Anterior cingulate cortex (tissue), 58 donors: ENCODE measurements at regions not wholly inside any gene's neighbourhood (a gene's known extent, or its start where the extent isn't known, plus 50 kb on each side); places are given as distances from the start of the nearest gene placed in this dataset.
"Not testable (repeated sequence)": the region's sequence is repeated elsewhere in the genome, so short reads cannot be mapped to it uniquely, and the experiment has no call there.

ENCODE experiments used
- DNase-seq, 58 donors: peaks; one replicate each; lab custom pipeline; 2025; lab: John Stamatoyannopoulos, UW

DNA sequence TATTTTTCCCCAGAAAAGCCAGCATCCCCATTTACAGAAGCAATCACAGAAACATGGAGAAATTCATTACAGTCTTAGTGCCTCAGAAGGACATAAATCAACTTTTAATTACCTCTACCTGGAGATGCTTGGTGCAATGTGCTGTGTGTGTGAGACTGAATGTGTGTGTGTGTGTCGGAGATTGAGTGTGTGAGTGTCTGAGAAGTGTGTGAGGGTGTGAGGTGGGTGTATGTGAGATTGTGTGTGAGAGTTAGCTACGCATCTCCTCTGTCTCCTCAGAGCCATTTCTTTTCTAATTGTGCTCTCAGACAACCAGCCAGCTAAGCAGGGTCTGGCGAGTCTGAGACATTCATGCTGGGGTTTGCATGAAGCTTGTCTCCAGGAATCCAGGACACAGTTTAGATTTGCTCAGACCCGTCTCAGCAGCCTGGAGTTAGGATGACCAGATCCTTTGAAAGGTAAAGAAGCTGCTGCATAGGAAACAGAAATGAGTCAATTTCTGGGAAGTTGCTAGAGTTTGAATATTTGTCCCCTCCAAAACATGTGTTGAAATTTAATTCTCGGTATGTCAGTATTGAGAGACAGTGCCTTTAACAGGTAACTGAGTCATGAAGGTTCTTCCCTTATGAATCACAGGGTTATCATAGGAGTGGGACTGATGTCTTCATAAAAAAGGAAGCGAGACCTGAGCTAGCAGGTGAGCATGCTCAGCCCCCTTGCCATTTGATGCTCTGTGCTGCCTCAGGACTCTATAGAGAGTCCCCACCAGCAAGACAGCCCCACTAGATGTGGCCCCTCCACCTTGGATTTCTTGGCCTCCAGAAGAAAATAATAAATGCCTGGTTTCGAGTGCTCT lies 199.0 kb upstream of the PLGLB2 start:
- not testable (repeated sequence) for DNase-seq

DNA sequence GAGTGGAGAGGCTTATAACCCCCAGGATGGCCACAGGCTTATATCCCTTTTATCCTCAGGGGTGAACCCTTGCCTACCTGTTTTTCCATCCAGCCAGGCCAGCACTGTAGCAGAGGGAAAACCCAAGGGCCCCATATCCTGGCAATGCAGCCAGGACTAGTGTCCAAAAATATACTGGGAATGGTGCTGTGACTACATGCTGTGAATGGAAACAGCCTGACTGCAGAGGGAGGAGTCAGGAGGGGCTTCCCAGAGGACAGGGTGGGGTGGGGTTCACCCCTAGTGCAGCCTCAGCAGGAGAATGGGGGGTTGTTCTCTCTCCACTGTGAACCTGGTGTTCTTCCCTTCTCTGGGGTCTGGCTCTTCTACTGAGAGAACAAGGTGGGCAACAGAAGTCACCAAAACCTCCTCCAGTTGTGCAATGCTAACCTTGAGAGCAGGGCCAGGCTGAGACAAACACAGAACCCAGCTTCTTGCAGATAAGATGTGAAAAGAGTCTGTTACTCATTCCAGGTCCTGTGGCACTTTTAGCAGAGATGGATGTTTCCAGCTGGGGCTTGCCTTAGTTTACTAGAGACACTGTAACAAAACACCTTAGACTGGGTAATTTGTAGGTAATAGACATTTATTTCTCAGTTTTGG lies 198.2 kb upstream of the PLGLB2 start:
- DNase-seq: not testable (repeated sequence)

DNA sequence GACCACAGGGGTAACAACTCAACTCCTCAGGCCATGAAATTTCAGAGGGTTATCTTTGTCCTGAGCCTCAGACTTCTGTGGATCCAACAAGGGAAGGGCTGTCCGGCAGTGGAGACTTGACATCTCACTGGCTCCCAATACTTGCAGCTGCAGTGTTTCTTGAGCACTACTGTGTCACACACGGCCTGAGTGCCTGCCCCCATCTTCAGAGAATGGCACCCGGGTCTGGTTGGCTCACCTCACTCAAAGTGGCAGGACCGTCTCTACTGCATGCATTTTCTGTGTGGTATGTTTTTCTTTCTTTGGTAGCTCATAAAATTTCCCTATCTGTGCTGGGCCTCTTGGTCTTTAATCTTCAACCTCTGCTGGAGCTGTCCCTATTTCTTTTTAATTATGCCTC lies 193.2 kb upstream of the PLGLB2 start:
- DNase-seq: not testable (repeated sequence)

DNA sequence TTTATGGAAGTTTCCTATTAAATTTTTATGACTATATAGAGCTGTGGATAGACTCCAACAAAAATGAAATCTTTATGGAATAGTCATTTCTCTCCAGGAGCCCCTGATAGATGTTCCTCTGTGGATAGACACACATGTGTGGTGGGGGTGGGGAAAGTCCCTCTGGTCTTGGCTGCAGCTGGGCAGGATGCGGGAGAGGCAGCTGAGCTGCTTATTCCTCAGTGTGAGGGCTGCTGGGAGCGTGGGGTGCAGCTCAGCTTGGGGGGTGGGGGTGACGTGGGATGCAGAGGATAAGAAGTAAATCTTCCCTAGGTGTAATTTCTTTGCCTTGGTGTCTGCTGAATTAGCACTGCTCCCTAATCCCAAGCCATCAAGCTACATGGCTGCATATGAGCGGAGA lies 192.8 kb upstream of the PLGLB2 start:
- DNase-seq: not testable (repeated sequence)

DNA sequence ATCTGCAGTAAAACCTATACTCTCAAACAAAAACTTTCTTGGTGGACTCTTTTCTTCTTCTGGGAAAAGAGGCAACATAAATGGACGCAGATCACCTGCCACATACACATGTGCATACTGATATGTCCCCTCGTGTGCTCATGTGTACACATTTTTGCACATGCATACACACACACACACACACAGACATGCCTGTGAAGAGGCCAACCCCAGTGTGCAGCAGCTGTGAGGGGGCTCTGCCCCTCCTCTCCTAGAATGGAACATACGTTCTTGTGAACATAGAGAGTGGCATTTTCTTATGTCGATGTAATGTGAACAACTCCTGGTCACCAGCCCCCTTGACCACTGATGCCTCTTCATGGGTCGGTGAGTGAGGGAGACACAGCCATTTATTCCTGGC lies 188.9 kb upstream of the PLGLB2 start:
- DNase-seq: not testable (repeated sequence)

DNA sequence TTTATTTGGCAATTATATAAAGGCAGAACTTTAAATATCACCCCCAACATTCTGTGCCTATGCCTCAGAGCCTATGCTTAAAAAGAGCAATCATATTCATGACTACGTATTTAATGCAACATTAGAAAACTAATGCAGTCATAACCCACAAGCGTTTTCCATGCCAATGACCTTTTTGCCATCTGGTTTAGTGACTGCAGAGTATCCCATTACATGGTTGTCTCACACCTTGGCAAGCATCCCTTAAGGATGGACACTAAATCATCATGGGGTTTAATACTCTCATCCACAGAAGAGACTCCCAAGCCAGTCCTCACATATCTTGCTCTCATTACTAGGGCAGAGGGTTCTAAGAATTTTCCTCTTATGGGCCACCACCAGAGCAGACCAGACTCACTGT lies 188.2 kb upstream of the PLGLB2 start:
- not testable (repeated sequence) for DNase-seq

DNA sequence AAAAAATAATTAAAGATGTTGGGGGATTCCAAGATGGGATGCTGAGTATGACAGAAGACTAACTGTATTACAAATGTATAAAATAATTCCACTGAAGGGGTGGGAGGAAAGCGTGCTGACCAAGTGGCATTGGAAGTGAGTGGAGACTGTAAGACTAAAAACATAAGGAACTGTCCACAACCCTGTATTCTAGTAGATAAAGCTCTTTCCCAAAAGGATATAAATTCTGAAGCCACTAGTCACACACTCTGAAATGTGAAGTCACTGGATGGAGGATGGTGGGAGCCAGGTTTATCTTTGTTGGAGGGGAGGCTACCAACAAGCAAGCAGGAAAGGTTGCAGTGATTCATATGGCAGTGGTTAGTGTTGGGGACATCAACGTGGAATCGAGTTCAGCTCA lies 182.8 kb upstream of the PLGLB2 start:
- DNase-seq: not testable (repeated sequence)

DNA sequence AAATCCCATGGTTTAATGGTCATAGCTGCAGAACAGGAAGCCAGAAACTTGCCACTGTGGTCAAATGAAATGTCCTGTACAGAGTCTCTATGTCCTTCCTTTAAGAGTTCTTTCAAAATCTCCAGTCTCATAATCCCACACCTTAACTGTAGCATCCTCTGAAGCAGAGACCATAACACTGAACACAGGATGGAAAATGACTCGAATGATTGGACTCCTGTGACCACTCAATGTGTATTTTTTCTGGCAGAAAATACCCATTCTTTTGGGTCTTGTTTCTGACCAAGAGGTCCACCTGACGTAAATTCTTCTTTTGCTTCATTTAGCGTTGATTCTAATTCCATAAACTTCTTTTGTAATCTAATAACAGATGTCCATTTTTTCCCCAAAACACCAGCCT lies 181.4 kb upstream of the PLGLB2 start:
- not testable (repeated sequence) for DNase-seq

DNA sequence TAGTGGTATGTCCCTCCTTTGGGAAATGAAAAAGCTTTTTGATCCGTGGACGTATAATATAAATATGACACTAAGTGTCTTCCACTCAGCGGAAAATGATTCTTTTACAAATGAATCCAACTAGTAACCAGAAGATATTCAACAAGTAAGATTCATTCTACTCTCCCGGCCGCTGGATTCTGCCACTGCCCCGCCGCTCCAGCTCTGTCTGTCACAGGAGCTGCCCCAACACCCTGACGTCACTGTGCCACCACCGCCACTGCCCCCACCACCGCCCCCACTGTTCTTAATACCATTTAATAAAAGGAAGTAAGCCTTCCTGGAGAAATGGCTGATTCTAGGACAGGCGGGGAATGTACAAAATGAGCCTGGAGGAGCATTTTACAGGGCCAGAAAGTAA lies 180.8 kb upstream of the PLGLB2 start:
- not testable (repeated sequence) for DNase-seq

DNA sequence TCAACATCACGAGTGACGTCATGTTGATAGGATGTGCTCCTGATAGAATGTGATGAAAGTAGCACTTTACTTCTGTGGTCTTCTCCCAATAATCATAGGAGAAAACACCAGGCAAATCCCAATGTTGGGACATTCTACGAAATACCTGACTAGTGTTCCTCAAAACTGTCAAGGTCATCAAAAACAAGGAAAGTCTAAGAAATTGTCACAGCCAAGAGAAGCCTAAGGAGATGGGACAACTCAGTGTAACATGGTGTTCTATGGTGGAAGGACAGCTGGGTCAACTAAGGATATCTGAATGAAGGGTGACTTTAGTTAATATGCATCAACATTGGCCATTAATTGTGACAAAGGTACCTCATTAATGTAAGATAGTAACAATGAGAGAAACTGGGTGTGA lies 180.0 kb upstream of the PLGLB2 start:
- DNase-seq: not testable (repeated sequence)

DNA sequence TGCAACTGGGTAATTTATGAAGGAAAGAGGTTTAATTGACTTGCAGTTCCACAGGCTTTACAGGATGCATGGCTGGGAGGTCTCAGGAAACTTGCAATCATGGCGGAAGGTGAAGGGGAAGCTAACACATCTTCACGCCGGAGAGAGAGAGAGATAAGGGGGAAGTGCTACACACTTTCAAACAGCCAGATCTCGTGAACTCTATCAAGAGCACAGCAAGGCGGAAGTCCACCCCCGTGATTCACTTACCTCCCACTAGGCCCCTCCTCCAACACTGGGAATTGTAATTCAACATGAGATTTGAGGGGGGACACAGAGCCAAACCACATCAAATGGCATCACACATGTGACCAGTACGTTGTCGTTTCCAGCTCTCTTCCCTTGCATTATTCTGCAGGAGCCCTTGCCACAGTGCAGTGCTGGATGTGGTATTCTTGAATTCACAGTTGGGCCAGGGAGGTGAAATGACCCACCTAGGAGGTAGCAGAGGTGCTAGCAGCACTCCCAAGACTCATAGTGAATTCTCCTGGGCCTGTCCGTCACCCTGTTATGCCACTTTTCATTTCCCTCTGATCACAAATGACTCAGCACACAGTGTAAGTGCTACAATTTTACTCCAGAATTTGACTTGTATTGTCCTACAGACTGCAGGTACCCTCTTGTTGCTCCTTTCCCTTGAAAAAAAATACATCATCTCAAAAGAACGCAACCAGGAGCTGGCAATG lies 179.2 kb upstream of the PLGLB2 start:
- not testable (repeated sequence) for DNase-seq

DNA sequence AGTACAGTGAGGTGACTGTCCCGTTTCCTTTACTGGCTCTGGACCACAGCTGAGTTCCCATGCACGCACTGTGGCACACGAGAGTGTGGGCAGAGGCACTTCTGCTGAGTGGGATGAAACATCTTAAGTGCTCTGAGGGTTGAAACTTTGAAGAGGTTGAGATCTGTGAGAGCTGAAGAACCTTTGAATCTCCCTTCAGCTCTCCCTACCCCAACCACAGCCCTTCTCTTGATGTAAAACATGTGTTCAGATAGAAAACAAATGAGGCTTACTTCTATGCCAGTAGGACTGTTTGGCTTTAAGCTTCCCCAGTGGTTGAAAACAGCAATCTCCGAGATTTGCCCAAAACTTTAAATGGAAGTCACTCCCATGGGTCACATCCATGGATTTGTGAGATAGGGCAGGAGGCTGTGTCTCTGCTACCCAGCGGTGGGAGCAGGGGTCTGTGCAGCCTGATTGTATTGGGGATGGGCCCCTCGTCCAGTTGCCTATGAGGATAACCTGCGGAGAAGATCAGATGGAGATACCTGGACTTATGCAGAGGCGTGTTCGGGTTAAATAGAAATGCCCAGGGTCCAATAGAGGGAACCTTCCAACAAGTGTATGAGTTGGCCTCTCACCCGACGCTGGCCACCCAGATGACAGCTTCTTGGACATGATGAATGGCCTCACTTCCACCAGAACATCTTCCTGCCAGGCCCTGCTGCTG lies 178.0 kb upstream of the PLGLB2 start:
- not testable (repeated sequence) for DNase-seq

DNA sequence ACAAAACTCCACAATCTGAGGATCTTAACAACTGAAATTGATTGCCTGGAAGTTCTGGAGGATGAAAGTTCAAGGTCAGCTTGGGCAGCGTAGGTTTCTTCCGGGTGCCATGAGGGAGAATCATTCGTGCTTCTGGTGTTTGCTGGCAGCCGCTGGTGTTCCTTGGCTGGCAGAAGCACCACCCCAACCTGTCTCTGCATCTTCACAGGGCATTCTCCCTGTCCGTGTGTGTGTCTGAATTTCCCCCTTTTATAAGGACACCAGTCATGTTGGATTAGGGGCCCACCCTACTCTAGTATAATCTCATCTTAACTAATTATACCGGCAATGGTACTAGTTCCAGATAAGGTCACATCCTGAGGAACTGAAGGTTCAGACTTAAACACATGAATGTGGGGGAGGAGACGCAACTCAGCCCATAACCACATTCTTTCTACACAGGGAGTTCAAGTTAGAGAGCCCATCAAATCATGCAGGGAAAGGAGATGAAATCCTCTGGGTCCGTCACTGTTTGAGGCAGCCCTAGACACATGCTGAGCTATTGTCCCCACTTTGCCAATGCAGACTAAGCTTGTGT lies 175.9 kb upstream of the PLGLB2 start:
- DNase-seq: not testable (repeated sequence)

DNA sequence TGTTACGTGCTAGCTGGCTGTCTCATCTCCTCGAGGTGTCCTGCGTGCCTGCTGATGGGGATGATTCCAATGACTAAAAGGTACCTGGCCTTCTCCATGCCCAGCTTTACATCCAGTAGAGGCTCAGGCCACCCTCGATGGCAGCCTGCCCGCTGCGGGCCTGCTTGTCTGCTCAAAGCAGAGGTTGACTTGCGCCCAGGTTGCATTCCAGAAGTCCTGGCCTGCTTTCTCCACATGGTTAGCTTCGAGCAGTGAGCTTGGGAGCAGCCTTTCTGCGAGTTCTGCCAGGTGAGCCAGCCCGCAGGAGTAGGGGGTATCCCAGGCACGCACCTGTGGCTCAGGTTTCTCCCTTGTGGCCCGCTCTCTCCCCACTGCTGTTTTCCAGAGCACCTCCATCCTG lies 175.0 kb upstream of the PLGLB2 start:
- not testable (repeated sequence) for DNase-seq

DNA sequence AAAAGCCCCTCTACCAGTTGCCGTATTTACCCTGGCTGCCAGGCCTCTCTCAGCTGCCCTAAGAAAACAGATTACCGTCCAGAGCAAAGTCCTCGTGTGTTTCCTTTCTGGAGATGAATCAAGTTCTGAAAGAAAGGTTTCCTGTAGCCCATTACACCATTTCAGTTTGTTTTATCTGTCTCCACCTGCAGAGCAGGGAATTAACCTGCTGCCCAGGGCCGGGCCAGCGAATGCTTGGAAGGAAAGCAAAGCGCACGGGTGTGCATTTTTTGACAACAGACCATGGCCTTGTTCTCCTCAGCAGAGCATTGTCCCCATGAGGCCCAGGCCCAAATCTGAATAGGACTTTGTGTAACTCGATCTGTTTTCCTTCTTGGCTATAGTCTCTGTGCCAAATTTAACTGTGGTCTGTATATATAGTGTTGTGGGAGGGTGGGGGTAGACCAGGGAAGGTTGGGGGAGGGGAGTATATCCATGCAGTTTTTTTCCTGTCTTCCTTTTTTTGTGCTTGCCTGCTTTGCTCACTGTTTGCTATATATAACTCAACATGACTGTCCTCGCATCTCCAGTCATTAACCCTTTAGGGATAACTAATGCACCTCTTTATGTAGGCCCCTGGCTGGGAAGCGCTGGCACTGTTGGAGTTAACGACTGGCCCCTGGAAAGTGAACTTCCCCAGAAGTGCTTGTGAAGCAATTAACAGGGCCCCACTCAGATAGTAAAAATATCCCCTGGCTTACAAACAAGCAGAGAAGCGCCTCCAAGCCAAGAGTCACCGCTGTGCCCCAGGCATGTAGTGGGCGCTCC lies 174.3 kb upstream of the PLGLB2 start:
- not testable (repeated sequence) for DNase-seq

DNA sequence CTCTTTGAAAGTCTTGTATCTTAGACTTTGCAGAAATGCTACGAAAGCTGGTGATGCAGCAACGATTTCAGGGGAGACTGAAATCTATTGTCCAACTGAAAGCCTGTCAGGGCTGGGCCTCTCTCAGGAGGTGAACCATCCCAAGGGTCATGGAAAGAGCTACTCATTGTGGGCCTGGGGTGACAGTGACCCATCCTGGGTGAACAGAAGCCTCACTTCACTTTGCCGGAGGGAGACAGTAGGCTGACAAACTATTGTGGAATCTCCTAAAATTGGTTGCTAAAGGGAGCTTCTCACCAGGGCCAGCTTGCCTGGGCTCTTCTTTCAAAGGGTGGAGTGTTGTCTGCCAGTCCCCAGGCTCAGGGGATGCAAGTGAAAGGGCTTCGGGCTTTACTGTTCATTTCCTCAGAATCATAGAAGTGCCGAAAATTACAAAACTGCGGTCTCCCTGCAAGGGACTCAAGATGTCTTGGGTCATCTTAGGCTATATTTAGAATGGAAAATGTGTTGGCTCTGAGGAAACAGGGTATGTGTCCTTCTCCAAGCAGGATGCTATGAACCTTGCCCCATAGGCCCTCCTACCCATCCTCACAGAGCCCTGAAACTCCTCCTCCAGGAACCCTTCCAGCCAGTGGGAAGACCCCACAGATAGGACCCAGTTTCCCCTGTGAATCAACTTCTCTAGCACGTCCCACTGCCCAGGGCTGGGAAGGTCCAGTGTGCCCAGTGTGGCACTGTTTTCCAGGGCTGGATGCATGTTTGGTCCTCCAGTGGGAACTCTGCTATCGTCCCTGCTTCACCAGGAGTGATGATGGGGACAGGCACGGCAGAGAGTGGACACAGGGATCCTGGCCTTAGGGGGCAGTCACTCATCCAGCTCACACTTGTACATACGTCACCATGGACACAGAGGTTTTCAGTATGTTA lies 173.4 kb upstream of the PLGLB2 start:
- not testable (repeated sequence) for DNase-seq

DNA sequence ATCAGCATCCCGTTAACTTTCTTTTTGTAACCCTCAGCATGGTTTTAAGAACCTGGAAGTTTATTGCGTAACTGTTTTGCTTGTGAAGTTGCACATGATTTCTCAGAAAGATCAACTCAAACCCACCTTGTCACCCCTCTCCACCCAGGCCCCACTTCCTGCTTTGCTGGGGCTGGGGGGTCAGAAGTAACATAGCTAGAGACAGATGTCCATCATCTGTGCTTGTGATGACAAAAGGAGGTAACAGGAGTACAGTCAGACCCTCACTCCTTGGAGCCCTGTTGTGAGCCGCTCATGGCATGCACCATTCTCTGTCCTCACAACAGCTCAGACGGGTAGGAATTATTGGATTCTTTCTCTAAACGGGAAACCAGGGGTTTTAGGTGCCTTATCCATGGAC lies 172.7 kb upstream of the PLGLB2 start:
- DNase-seq: not testable (repeated sequence)

DNA sequence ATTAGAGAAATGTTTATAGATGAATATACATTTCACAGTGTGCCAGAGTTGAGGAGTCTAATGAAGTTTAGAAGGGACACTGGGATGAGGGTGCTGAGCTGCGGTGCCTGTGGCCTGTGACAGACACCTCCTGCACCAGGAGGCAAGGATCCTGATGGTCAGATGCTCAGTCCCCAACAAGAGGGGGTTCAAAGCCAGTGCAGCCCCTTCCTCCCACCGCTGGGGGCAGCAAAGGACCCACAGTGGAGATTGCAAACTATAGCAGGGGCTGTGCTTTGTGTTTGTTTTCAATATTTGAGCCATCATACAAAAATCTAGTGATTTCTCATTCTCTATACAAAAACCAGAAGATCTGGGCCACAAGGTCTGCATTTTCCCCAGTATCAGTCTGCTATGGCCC lies 170.5 kb upstream of the PLGLB2 start:
- not testable (repeated sequence) for DNase-seq
